Esophagus muscularis mucosa (tissue), 4 donors: ENCODE measurements at regions not wholly inside any gene's neighbourhood (a gene's known extent, or its start where the extent isn't known, plus 50 kb on each side); places are given as distances from the start of the nearest gene placed in this dataset.

Source experiments
- DNase-seq: peaks from one replicate; pipeline ENCODE4 v3.0.0-alpha.2; 2017; ENCODE audit errors: extremely low spot score
- H3K27ac ChIP-seq, 4 donors: fragments of 200-600 bp; sonication (generic); replicated peaks in 1 of 4; 1 replicate in 3 of 4; 2 replicates in 1 of 4; pipeline ENCODE4 v1.5.1; 2016 to 2019; ENCODE audit warnings: mild to moderate bottlenecking in 1 of 4
- H3K27me3 ChIP-seq, 4 donors: fragments of 200-600 bp; sonication (generic); one replicate each; pipeline versions ENCODE4 v1.5.1 to v1.6.0; 2016 to 2019
- H3K36me3 ChIP-seq, 4 donors: fragments of 200-600 bp; sonication (generic); one replicate each; pipeline ENCODE4 v1.5.1; 2016 to 2019
- H3K4me1 ChIP-seq, 4 donors: fragments of 200-600 bp; sonication (generic); one replicate each; pipeline ENCODE4 v1.5.1; 2016 to 2019
- H3K4me3 ChIP-seq, 4 donors: fragments of 200-600 bp; sonication (generic); 1 replicate in 2 of 4; 2 replicates in 2 of 4; pipeline ENCODE4 v1.5.1; 2016 to 2019; ENCODE audit warnings: mild to moderate bottlenecking in 4 of 4, moderate library complexity in 1 of 4
- H3K9me3 ChIP-seq, 4 donors: fragments of 200-600 bp; sonication (generic); 1 replicate in 3 of 4; 2 replicates in 1 of 4; pipeline ENCODE4 v1.5.1; 2016 to 2019
- EP300 ChIP-seq: sonication (generic); formaldehyde crosslinking; IDR thresholded peaks from one replicate; pipeline ENCODE4 v1.6.1; 2017; ENCODE audit warnings: antibody characterized with exemption
- POLR2A ChIP-seq: fragments of 450-650 bp; IDR thresholded peaks from one replicate; pipeline ENCODE4 v1.6.1; 2017; ENCODE audit warnings: antibody characterized with exemption, moderate library complexity, mild to moderate bottlenecking, low read depth
- POLR2AphosphoS5 ChIP-seq, 2 donors: sonication (generic); formaldehyde crosslinking; IDR thresholded peaks; one replicate each; pipeline ENCODE4 v1.6.1; 2017; ENCODE audit warnings: antibody characterized with exemption in 2 of 2
- WGBS: methylation state at CpG from one replicate; pipeline ENCODE4 v1.1.5; 2018; 5-methylcytosine and 5-hydroxymethylcytosine counted together
- intact Hi-C: fragments of 100-400 bp; cut with DNase I; formaldehyde crosslinking; loops from one replicate; pipeline ENCODE4 v1.15.1; 2023
- TF ChIP-seq, protein P1 (sequence below), 3 experiments: fragments of 200-600 bp in 2 of 3; fragments of 450-650 bp in 1 of 3; sonication (generic) in 2 of 3; IDR thresholded peaks; one replicate each; pipeline ENCODE4 v1.5.1; 2017 to 2019; ENCODE audit warnings: antibody characterized with exemption in 3 of 3, mild to moderate bottlenecking in 2 of 3, moderate library complexity in 1 of 3

- no peak for TF ChIP-seq POLR2AphosphoS5 (IDR thresholded peaks at IDR 0.05)
- TF ChIP-seq EP300: no peak
- peaks cover 0 to 3% (median 0%) of the 10 kb centered on the region in 4 donors for H3K4me1 ChIP-seq
- no peak overlapping the region for H3K27ac ChIP-seq
- H3K27me3 ChIP-seq: no peaks in the 10 kb centered on the region
- H3K36me3 ChIP-seq: no peaks in the 10 kb centered on the region
- no peaks in the 10 kb centered on the region for H3K9me3 ChIP-seq
- intact Hi-C loops: no loop called here
- WGBS: 83% methylated on average over 10 of the region's 10 CpGs
- peak; percentile 72 for DNase-seq
- H3K4me3 ChIP-seq: no peak overlapping the region
Measured at GRCh38 chr2:21656330-21657075, 532.7 kb downstream of the TDRD15 start.

GRCh38 chr2:21657445-21657844 lies 533.7 kb downstream of the TDRD15 start:
- Histone ChIP-seq H3K9me3 (no peaks in the 10 kb centered on the region), H3K4me1 (peaks cover 0 to 3% (median 0%) of the 10 kb centered on the region in 4 donors), H3K27me3 (no peaks in the 10 kb centered on the region), H3K27ac (no peak overlapping the region), H3K4me3 (no peak overlapping the region), H3K36me3 (no peaks in the 10 kb centered on the region)
- 71% methylated on average over 2 of the region's 2 CpGs for WGBS
- no peak for DNase-seq
- intact Hi-C loops: no loop called here
- no peak for TF ChIP-seq EP300
- TF ChIP-seq POLR2AphosphoS5 (IDR thresholded peaks at IDR 0.05): no peak
- TF ChIP-seq, protein P1, sequence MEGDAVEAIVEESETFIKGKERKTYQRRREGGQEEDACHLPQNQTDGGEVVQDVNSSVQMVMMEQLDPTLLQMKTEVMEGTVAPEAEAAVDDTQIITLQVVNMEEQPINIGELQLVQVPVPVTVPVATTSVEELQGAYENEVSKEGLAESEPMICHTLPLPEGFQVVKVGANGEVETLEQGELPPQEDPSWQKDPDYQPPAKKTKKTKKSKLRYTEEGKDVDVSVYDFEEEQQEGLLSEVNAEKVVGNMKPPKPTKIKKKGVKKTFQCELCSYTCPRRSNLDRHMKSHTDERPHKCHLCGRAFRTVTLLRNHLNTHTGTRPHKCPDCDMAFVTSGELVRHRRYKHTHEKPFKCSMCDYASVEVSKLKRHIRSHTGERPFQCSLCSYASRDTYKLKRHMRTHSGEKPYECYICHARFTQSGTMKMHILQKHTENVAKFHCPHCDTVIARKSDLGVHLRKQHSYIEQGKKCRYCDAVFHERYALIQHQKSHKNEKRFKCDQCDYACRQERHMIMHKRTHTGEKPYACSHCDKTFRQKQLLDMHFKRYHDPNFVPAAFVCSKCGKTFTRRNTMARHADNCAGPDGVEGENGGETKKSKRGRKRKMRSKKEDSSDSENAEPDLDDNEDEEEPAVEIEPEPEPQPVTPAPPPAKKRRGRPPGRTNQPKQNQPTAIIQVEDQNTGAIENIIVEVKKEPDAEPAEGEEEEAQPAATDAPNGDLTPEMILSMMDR (IDR thresholded peaks at IDR 0.05): no peak
- no peak for TF ChIP-seq POLR2A

DNA sequence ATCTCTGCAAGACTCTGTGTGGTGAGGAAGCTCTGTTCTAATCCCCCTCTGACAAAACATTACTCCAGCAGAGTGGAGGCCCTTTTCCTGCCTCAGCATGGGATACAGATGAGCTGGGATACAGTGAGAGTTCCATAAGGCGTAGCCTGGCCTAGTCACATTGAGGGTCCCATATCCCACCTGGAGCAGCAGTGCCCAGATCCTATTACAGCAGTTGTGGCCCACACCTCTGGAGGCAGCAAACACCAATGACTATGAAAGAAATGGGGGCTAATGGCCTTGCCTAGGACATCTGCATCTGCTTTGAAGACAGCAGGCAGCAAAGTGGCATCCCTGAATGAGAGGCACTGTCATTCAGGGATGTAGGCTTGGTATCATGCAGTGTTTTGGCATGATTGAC lies 534.5 kb downstream of the TDRD15 start:
- peak; percentile 68 for DNase-seq
- WGBS: 91% methylated on average over 1 of the region's 1 CpG
- no peak overlapping the region for H3K4me3 ChIP-seq
- H3K4me1 ChIP-seq: peaks cover 0 to 3% (median 0%) of the 10 kb centered on the region in 4 donors
- no peaks in the 10 kb centered on the region for H3K9me3 ChIP-seq
- H3K36me3 ChIP-seq: no peaks in the 10 kb centered on the region
- intact Hi-C loops: no loop called here
- TF ChIP-seq POLR2AphosphoS5 (IDR thresholded peaks at IDR 0.05) (no peak), EP300 (no peak), POLR2A (no peak)
- TF ChIP-seq, protein P1 (IDR thresholded peaks at IDR 0.05): no peak
- no peaks in the 10 kb centered on the region for H3K27me3 ChIP-seq
- no peak overlapping the region for H3K27ac ChIP-seq

GRCh38 chr2:21658907-21659477 lies 535.2 kb downstream of the TDRD15 start:
- Histone ChIP-seq H3K9me3 (no peaks in the 10 kb centered on the region), H3K4me3 (no peak overlapping the region), H3K27me3 (no peaks in the 10 kb centered on the region), H3K36me3 (no peaks in the 10 kb centered on the region), H3K27ac (no peak overlapping the region), H3K4me1 (peaks cover 0 to 3% (median 0%) of the 10 kb centered on the region in 4 donors)
- 50% methylated on average over 8 of the region's 8 CpGs for WGBS
- peak; percentile 34 for DNase-seq
- TF ChIP-seq, protein P1 (IDR thresholded peaks at IDR 0.05): no peak
- TF ChIP-seq POLR2A (no peak), POLR2AphosphoS5 (IDR thresholded peaks at IDR 0.05) (no peak), EP300 (no peak)
- intact Hi-C loops: no loop called here

GRCh38 chr2:21664083-21664482 lies 540.3 kb downstream of the TDRD15 start:
- peak; percentile 66 for DNase-seq
- no peaks in the 10 kb centered on the region for H3K4me1 ChIP-seq
- no peaks in the 10 kb centered on the region for H3K36me3 ChIP-seq
- H3K27me3 ChIP-seq: no peaks in the 10 kb centered on the region
- no peaks in the 10 kb centered on the region for H3K9me3 ChIP-seq
- no peak overlapping the region for H3K27ac ChIP-seq
- WGBS: 85% methylated on average over 7 of the region's 7 CpGs
- TF ChIP-seq EP300 (no peak), POLR2AphosphoS5 (IDR thresholded peaks at IDR 0.05) (no peak), POLR2A (no peak)
- TF ChIP-seq, protein P1 (IDR thresholded peaks at IDR 0.05): no peak
- no peak overlapping the region for H3K4me3 ChIP-seq
- intact Hi-C loops: no loop called here
